ENCODE measurements at regions not wholly inside any gene's neighbourhood (a gene's known extent, or its start where the extent isn't known, plus 50 kb on each side); places are given as distances from the start of the nearest gene placed in this dataset.

GRCh38 chr16:49148410-49148809, 133.2 kb downstream of the CBLN1 start:
- no peak for TF ChIP-seq NR2F2 (IDR thresholded peaks at IDR 0.05)
- no peak for TF ChIP-seq HNF4G (IDR thresholded peaks at IDR 0.05)
- TF ChIP-seq CTCF (IDR thresholded peaks at IDR 0.05; ENCODE audit: low read depth, low read length, missing input control) = no peak
- TF ChIP-seq FOXA1 (IDR thresholded peaks at IDR 0.05) = no peak
- no peak for TF ChIP-seq MAX (IDR thresholded peaks at IDR 0.05)
- TF ChIP-seq YY1 (IDR thresholded peaks at IDR 0.05) = no peak
- no peak for TF ChIP-seq HNF4A (conservative IDR thresholded peaks at IDR 0.05)
- no peak for TF ChIP-seq RAD21 (IDR thresholded peaks at IDR 0.05)
- TF ChIP-seq ZBTB33 (IDR thresholded peaks at IDR 0.05) = no peak
- no peak for TF ChIP-seq JUND (IDR thresholded peaks at IDR 0.05)
- TF ChIP-seq SP1 (IDR thresholded peaks at IDR 0.05) = no peak
- TF ChIP-seq FOXA2 (IDR thresholded peaks at IDR 0.05) = no peak
- Histone ChIP-seq H3K27me3 (ENCODE audit: control insufficient read depth in 4 of 4, insufficient read depth in 4 of 4, low read length in 3 of 4) (no peaks in the 10 kb centered on the region), H3K4me1 (ENCODE audit: control insufficient read depth in 4 of 4, insufficient read depth in 4 of 4, low read length in 3 of 4) (no peaks in the 10 kb centered on the region), H3K9ac (ENCODE audit: low read depth in 1 of 2, low read length in 2 of 2) (no peak overlapping the region), H3K9me3 (ENCODE audit: control insufficient read depth in 4 of 4, low read length in 3 of 4) (no peaks in the 10 kb centered on the region), H3K4me3 (ENCODE audit: low read depth in 1 of 3, low read length in 3 of 3) (no peak overlapping the region), H3K27ac (ENCODE audit: low read depth in 1 of 2, low read length in 2 of 2) (no peak overlapping the region), H3K36me3 (ENCODE audit: control insufficient read depth in 4 of 4, insufficient read depth in 3 of 4, low read depth in 1 of 4, low read length in 3 of 4) (no peaks in the 10 kb centered on the region)
- DNase-seq (ENCODE audit: low spot score) = no peak
- 46% methylated on average over 4 of the region's 4 CpGs for WGBS

GRCh38 chr16:49140618-49141017, 141.0 kb downstream of the CBLN1 start:
- Histone ChIP-seq H3K9me3 (ENCODE audit: control insufficient read depth in 4 of 4, low read length in 3 of 4) (peaks cover 0 to 2% (median under 1%) of the 10 kb centered on the region in 4 donors), H3K4me3 (ENCODE audit: low read depth in 1 of 3, low read length in 3 of 3) (no peak overlapping the region)
- WGBS = 56% methylated on average over 5 of the region's 5 CpGs

More at GRCh38 chr16:49140618-49141017, 141.0 kb downstream of the CBLN1 start:
- H3K27ac ChIP-seq (ENCODE audit: low read depth in 1 of 2, low read length in 2 of 2) = no peak overlapping the region
- TF ChIP-seq JUND (IDR thresholded peaks at IDR 0.05) (no peak), RXRA (IDR thresholded peaks at IDR 0.05) (no peak), RAD21 (IDR thresholded peaks at IDR 0.05) (no peak), GABPA (IDR thresholded peaks at IDR 0.05 in 1 of 2, conservative IDR thresholded peaks at IDR 0.05 in 1 of 2) (no peak), HNF4A (conservative IDR thresholded peaks at IDR 0.05) (no peak), ZBTB33 (IDR thresholded peaks at IDR 0.05) (no peak), FOXA2 (IDR thresholded peaks at IDR 0.05) (no peak), MAX (IDR thresholded peaks at IDR 0.05) (no peak), HNF4G (IDR thresholded peaks at IDR 0.05) (no peak), REST (IDR thresholded peaks at IDR 0.05) (no peak), FOXA1 (IDR thresholded peaks at IDR 0.05) (no peak), CTCF (IDR thresholded peaks at IDR 0.05; ENCODE audit: low read depth, low read length, missing input control) (no peak)
- DNase-seq (ENCODE audit: low spot score) = no peak
- H3K27me3 ChIP-seq (ENCODE audit: control insufficient read depth in 4 of 4, insufficient read depth in 4 of 4, low read length in 3 of 4) = peaks cover 0 to 9% (median 0%) of the 10 kb centered on the region in 4 donors
- no peaks in the 10 kb centered on the region for H3K36me3 ChIP-seq (ENCODE audit: control insufficient read depth in 4 of 4, insufficient read depth in 3 of 4, low read depth in 1 of 4, low read length in 3 of 4)
- no peaks in the 10 kb centered on the region for H3K4me1 ChIP-seq (ENCODE audit: control insufficient read depth in 4 of 4, insufficient read depth in 4 of 4, low read length in 3 of 4)
- no peak overlapping the region for H3K9ac ChIP-seq (ENCODE audit: low read depth in 1 of 2, low read length in 2 of 2)
